Activated CD4-positive, alpha-beta memory T cell treated with anti-CD3 and anti-CD28 coated beads for 36 hours (primary cell): ENCODE measurements at regions not wholly inside any gene's neighbourhood (a gene's known extent, or its start where the extent isn't known, plus 50 kb on each side); places are given as distances from the start of the nearest gene placed in this dataset.

Source experiments
- CTCF ChIA-PET: fragments of 350-600 bp; sonication (Branson Sonifier 250); formaldehyde crosslinking; loops from one replicate; lab custom pipeline; 2021; ENCODE audit warnings: antibody characterized with exemption, inconsistent platforms; lab: Charles Lee
- POLR2A ChIA-PET: fragments of 350-600 bp; sonication (Branson Sonifier 250); formaldehyde crosslinking; loops from one replicate; lab custom pipeline; 2021; ENCODE audit warnings: antibody characterized with exemption; lab: Charles Lee
- DNase-seq: peaks from one replicate; pipeline ENCODE4 v3.0.0-alpha.2; 2020
- H3K27ac Mint-ChIP-seq: one replicate; pipeline ENCODE4 v1.8.0; 2021; ENCODE audit warnings: mixed read lengths
- H3K27me3 Mint-ChIP-seq: one replicate; pipeline ENCODE4 v1.8.0; 2021; ENCODE audit warnings: mixed read lengths
- H3K36me3 Mint-ChIP-seq: one replicate; pipeline ENCODE4 v1.8.0; 2021; ENCODE audit warnings: mixed read lengths
- H3K4me1 Mint-ChIP-seq: one replicate; pipeline ENCODE4 v1.8.0; 2021; ENCODE audit warnings: low read depth, mixed read lengths
- H3K4me3 Mint-ChIP-seq: one replicate; pipeline ENCODE4 v1.8.0; 2021; ENCODE audit warnings: mild to moderate bottlenecking, mixed read lengths
- H3K9me3 Mint-ChIP-seq: one replicate; pipeline ENCODE4 v1.8.0; 2021; ENCODE audit warnings: mixed read lengths
- intact Hi-C: fragments of 100-400 bp; cut with micrococcal nuclease; formaldehyde crosslinking; loops from one replicate; pipeline ENCODE4 v1.15.1; 2023

DNA sequence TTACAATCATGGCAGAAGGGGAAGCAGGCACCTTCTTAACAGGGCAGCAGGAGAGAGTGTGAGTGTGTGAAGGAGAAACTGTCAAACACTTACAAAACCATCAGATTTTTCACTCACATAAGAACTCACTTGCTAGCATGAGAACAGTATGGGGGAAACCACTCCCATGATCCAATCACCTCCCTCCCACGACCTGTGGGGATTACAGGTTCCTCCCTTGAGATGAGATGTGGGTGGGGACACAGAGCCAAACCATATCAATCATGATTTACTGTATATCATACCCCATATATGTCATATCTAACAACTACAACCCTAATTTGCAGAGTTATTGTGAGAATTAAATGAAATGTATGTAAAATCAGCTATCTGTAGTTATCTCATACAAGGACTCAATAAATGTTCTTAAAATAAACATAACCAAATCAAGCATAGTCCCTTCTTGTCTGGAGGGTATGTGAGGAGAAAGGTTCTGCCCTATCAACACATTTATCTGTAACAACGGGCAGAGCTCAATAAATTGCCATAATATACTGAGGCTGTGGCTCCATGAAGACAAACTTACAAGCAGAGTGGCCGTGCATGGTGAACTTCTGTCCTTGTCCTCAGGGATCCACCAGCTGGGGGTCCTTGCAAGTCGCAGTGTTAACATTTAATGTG is 504.7 kb downstream of the SOX2 start:
- Mint-ChIP-seq H3K4me3 (no peak overlapping the region), H3K27ac (no peak overlapping the region), H3K27me3 (no peaks in the 10 kb centered on the region), H3K9me3 (no peaks in the 10 kb centered on the region), H3K4me1 (no peaks in the 10 kb centered on the region), H3K36me3 (no peaks in the 10 kb centered on the region)
- DNase-seq: no peak
- CTCF ChIA-PET: no interaction called here
- POLR2A ChIA-PET: no interaction called here
- intact Hi-C loops: no loop called here

DNA sequence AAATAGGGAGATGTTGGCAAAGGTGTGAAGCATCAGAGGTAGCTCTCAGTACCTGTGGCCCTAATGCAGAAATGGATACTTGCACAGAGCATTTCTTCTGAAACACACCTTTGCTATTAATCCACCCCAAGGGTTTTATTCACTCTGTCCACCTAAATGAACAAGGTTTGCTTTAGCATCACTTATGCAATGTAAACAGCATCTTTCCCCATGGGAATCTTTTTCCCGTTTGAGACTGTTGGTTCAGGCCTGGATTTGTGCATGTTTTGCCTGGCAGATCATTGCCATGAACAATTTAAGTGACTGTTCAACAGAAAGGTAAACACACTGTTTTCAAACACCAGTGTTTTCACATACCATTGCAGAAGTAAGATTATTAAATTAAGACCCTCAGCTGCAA is 508.3 kb downstream of the SOX2 start:
- H3K4me3 Mint-ChIP-seq: no peak overlapping the region
- ChIA-PET CTCF (no interaction called here), POLR2A (no interaction called here)
- no peaks in the 10 kb centered on the region for H3K9me3 Mint-ChIP-seq
- H3K36me3 Mint-ChIP-seq: no peaks in the 10 kb centered on the region
- no peaks in the 10 kb centered on the region for H3K27me3 Mint-ChIP-seq
- no peak overlapping the region for H3K27ac Mint-ChIP-seq
- DNase-seq: no peak
- H3K4me1 Mint-ChIP-seq: no peaks in the 10 kb centered on the region
- intact Hi-C loops: no loop called here

DNA sequence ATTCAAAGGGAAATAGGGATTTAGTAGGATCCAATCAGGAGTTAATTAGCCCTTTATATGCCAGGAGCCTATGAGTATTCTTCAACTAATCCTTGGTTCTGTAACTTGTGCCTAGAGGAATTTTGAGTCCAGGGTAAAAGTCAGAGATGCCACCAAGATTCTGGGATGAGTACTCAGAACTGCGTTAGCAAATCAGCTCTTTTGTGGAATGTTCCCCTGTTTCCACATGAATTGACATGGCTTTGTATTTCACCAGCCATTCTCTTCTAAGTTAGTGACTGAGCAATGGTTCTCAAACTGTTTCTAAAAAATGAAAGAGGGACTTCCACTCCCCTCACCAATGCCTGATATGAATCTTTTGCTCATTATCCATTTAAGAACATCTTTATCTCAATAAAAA is 508.7 kb downstream of the SOX2 start:
- H3K27ac Mint-ChIP-seq: no peak overlapping the region
- POLR2A ChIA-PET: no interaction called here
- DNase-seq: no peak
- H3K9me3 Mint-ChIP-seq: no peaks in the 10 kb centered on the region
- no peak overlapping the region for H3K4me3 Mint-ChIP-seq
- H3K4me1 Mint-ChIP-seq: no peaks in the 10 kb centered on the region
- intact Hi-C loops: no loop called here
- CTCF ChIA-PET: no interaction called here
- H3K36me3 Mint-ChIP-seq: no peaks in the 10 kb centered on the region
- no peaks in the 10 kb centered on the region for H3K27me3 Mint-ChIP-seq

DNA sequence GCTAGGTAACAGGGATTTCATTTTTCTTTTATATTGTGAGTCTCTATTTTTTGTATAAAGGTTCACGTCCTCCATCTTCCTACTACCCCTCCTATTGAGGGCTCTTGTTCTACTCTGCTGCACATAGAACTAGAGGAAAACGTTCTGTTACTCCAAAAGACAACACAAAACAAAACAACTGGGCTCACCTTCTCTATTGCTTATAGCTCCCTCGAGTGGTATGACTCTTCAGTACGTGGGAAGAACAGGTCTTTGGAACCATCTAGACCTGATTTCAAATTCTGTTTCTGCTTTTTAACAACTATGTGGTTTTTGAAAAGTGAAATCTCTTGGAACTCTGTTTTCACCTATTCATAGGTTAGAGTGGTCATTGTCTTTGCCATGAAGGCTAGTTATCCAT is 515.3 kb downstream of the SOX2 start:
- Mint-ChIP-seq H3K27me3 (peaks cover 2% of the 10 kb centered on the region), H3K4me3 (no peak overlapping the region), H3K4me1 (no peaks in the 10 kb centered on the region), H3K9me3 (peaks cover 2% of the 10 kb centered on the region), H3K27ac (no peak overlapping the region), H3K36me3 (no peaks in the 10 kb centered on the region)
- CTCF ChIA-PET: no interaction called here
- POLR2A ChIA-PET: no interaction called here
- DNase-seq: no peak
- intact Hi-C loops: no loop called here

DNA sequence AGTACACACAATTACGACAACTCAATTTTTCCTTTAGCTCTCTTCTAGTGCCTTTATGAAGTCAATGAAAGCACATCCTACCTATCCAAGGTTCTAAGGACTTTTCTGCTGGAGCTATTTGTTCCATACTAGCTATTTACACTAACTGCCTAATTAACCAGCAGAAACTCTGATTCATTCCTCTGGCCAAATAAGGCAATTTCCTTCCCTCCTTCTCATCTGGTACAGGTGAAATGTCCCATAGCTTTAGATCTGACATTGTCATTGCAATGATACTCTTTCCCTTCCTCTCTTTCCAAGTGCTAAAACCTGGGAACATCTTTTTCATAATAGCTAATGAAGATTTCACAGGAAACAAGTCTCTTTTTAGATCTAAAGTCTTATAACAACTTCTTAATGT is 521.7 kb downstream of the SOX2 start:
- Mint-ChIP-seq H3K4me3 (no peak overlapping the region), H3K36me3 (no peaks in the 10 kb centered on the region), H3K9me3 (no peaks in the 10 kb centered on the region), H3K27me3 (no peaks in the 10 kb centered on the region), H3K27ac (no peak overlapping the region), H3K4me1 (no peaks in the 10 kb centered on the region)
- ChIA-PET POLR2A (no interaction called here), CTCF (no interaction called here)
- DNase-seq: no peak
- intact Hi-C loops: no loop called here

DNA sequence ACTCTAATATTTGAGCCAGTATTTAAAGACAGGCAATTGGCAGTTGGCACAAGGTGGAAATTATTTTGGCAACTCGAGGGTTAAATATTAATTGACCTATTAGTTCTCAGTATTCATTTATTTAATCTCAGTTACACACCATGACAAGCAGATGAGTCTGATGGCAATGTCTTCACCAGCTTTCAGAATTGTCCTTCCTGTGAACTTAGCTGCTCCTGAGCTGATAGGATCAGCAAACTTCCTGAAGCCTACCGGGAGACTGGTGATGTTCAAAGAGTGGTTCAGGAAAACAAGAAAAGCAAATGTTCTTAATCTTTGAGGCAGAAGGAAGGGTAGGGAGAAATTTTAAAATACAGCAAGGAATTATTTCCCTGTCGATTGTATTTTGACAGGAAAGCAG is 522.2 kb downstream of the SOX2 start:
- CTCF ChIA-PET: no interaction called here
- no peaks in the 10 kb centered on the region for H3K27me3 Mint-ChIP-seq
- intact Hi-C loops: no loop called here

DNA sequence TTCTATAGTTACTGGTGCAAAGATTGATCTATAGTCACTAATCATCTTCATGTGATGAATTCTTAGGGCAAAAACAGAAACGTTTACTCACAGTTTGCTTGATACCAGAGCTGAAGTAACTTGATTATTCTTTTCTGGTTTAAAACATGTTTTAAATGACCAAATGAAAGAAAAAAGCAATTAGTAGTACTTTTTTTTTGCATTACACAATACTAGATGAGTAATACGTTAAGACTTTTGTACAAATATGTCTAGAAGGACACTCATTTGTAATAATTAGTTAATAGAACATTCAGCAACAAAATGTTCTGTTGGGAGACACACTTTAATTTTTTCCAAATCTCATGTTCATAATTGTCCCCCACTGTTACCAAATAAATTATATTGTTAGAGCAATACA is 523.2 kb downstream of the SOX2 start:
- H3K9me3 Mint-ChIP-seq: no peaks in the 10 kb centered on the region
- intact Hi-C loops: no loop called here
- no peak overlapping the region for H3K27ac Mint-ChIP-seq
- no peaks in the 10 kb centered on the region for H3K36me3 Mint-ChIP-seq
- no peaks in the 10 kb centered on the region for H3K27me3 Mint-ChIP-seq
- H3K4me3 Mint-ChIP-seq: no peak overlapping the region
- CTCF ChIA-PET: no interaction called here
- no peak for DNase-seq
- POLR2A ChIA-PET: no interaction called here
- no peaks in the 10 kb centered on the region for H3K4me1 Mint-ChIP-seq

More for the DNA sequence above, 522.2 kb downstream of the SOX2 start:
- Mint-ChIP-seq H3K4me1 (no peaks in the 10 kb centered on the region), H3K4me3 (no peak overlapping the region), H3K27ac (no peak overlapping the region), H3K36me3 (no peaks in the 10 kb centered on the region), H3K9me3 (no peaks in the 10 kb centered on the region)
- POLR2A ChIA-PET: no interaction called here
- no peak for DNase-seq

DNA sequence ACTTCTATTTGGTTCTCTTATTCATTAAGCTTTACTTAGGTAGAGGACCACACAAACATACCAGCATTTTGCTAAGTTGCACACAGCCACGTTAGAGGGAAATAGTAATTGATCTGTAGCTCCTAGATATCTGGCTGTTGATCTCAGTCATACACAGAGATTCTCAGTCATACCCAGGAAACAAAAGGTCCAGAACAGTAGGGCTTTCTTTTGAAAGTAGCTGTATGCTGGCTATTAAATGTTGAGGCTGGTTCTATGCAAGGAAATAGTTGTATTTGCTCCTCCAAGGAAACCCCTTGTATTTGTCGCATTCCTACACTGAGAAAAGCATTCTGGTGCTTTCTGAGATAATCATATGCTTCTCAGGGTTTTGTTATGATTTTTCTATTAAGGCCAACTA is 523.8 kb downstream of the SOX2 start:
- intact Hi-C loops: no loop called here
- no peaks in the 10 kb centered on the region for H3K4me1 Mint-ChIP-seq
- H3K9me3 Mint-ChIP-seq: no peaks in the 10 kb centered on the region
- POLR2A ChIA-PET: no interaction called here
- no peak overlapping the region for H3K4me3 Mint-ChIP-seq
- CTCF ChIA-PET: no interaction called here
- H3K36me3 Mint-ChIP-seq: no peaks in the 10 kb centered on the region
- no peak overlapping the region for H3K27ac Mint-ChIP-seq
- H3K27me3 Mint-ChIP-seq: no peaks in the 10 kb centered on the region
- DNase-seq: no peak

DNA sequence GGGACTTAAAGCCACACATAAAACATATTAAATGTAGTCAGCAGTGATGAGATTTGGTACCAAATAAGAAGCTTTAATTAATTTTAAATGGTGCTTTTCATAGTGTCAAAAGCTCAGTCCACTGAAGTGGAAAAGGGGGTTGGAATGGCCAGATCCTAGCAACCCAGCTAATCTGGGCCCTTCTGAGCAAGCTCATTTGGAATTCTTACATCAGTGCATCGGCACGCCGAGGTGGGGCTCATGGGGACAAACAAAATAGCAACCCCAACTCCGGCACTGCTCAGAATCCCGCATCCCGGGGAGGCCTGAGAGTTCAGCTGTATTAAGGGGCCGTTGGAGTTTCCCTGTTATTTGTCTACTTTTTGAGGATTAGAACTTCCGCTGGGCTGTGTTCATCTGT is 526.4 kb downstream of the SOX2 start:
- ChIA-PET POLR2A (no interaction called here), CTCF (no interaction called here)
- Mint-ChIP-seq H3K27me3 (no peaks in the 10 kb centered on the region), H3K4me3 (no peak overlapping the region), H3K4me1 (no peaks in the 10 kb centered on the region), H3K36me3 (no peaks in the 10 kb centered on the region), H3K27ac (no peak overlapping the region), H3K9me3 (no peaks in the 10 kb centered on the region)
- intact Hi-C loops: no loop called here
- no peak for DNase-seq

DNA sequence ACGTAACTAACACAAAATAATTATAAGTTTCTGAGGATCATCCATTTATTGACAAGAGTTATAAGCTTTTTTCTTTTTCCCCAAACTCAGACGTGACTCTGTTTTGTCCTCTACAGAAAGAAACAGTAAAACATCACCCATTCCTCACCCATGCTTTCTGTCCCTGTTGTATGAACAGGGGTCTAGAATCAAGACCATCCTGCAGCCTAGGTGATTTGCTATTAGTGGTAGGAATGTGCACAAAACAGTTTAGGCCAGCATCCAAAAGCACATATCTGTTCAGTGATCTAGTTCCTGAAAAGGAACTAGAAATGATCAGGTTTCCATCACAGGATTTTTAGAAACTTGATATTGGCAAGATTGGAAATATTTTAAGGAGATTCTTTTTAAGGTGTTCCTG is 527.6 kb downstream of the SOX2 start:
- Mint-ChIP-seq H3K4me1 (no peaks in the 10 kb centered on the region), H3K27ac (no peak overlapping the region), H3K4me3 (no peak overlapping the region), H3K27me3 (no peaks in the 10 kb centered on the region), H3K9me3 (no peaks in the 10 kb centered on the region), H3K36me3 (no peaks in the 10 kb centered on the region)
- intact Hi-C loops: no loop called here
- ChIA-PET POLR2A (no interaction called here), CTCF (no interaction called here)
- no peak for DNase-seq

DNA sequence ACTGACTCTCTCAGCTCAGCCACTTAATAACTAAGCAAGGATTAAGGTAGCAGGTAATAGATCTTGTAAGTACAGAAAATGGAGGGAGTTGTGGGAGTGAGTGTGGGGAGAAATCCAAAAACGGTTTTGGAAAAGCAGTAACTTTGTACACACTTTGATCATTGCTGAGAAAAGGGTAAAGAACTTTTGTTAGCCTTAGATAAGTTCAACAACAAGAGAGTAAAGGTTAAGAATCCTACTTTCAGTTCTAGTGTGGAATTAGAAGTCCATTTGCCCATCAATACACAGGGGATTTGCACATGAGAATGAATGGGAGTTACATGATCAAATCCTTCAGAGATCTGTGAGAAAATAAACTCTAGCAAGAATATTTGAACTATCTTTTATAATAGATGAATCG is 528.7 kb downstream of the SOX2 start:
- no peak for DNase-seq
- CTCF ChIA-PET: no interaction called here
- POLR2A ChIA-PET: no interaction called here
- Mint-ChIP-seq H3K9me3 (no peaks in the 10 kb centered on the region), H3K36me3 (no peaks in the 10 kb centered on the region), H3K27ac (no peak overlapping the region), H3K27me3 (no peaks in the 10 kb centered on the region), H3K4me3 (no peak overlapping the region), H3K4me1 (no peaks in the 10 kb centered on the region)
- intact Hi-C loops: no loop called here

DNA sequence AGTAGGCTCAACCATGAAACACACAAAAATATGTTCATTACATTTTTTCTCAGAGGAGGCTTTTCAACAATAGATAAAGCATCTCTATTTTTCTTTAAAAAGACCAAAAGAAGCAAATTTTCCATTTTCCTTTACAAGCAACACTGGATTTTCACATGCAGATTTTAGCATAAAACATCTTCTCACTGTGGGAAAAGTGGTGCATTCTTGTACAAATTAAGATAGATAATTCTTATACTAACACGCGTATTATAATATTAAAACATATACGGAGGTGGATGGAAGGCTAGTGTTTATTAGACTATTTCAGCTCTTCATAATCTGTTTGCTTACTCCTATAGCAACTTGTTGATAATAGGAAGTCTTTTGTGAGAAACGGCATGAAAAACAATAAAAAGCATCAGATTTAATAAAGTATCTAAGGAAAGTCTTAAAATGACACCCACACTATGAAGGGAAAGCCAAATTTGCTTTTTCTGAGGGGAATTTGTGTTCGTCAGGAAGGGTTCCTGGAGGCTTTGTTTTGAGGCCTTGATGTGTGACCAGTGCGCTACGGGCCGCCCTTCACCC is 529.6 kb downstream of the SOX2 start:
- Mint-ChIP-seq H3K4me1 (no peaks in the 10 kb centered on the region), H3K27ac (no peak overlapping the region), H3K27me3 (no peaks in the 10 kb centered on the region), H3K9me3 (no peaks in the 10 kb centered on the region), H3K4me3 (no peak overlapping the region), H3K36me3 (no peaks in the 10 kb centered on the region)
- ChIA-PET CTCF (no interaction called here), POLR2A (no interaction called here)
- intact Hi-C loops: no loop called here
- DNase-seq: no peak

DNA sequence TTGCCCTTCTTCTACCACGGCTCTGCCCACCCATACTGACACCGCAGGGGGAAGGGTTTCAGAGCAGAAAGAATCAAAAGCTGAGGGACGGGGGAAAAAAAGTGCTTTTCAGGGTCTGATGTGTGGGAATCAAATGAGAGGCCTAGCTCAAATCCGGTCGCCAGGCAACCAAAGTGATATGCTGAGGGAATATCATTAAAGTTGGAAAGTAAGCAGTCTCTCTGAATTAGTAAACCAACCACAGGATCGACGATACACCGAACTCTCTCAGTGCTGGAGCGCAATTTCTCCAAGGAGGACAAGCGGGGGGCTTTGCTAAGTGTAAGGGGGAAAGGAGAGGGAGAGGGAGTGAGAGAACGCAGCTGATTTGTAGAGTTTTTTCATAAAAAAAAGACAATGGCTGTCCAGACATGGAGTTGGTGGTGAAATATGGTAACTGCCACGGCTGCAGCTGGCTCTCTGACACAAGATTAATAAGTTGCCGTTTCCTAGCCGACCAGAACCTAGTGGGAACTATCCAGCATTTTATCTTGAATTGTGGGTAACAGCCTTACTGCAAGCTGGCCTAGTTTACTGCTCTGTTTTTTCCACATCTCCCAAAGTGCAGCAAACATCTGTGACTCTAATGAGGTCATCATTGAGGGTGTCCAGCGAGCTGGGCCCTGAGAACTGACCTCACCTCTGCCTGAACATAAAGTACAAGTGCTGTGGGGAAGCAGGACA is 530.2 kb downstream of the SOX2 start:
- Mint-ChIP-seq H3K4me3 (no peak overlapping the region), H3K4me1 (no peaks in the 10 kb centered on the region), H3K27me3 (no peaks in the 10 kb centered on the region), H3K27ac (no peak overlapping the region), H3K9me3 (no peaks in the 10 kb centered on the region), H3K36me3 (no peaks in the 10 kb centered on the region)
- CTCF ChIA-PET: no interaction called here
- DNase-seq: no peak
- intact Hi-C loops: no loop called here
- POLR2A ChIA-PET: no interaction called here
